Keratinocyte (primary cell): ENCODE measurements at regions not wholly inside any gene's neighbourhood (a gene's known extent, or its start where the extent isn't known, plus 50 kb on each side); places are given as distances from the start of the nearest gene placed in this dataset.

Experiments used
- DNase-seq: peaks from one replicate; pipeline ENCODE4 v3.0.0-alpha.2; 2011; ENCODE audit warnings: low read depth, missing footprints, low spot score
- FAIRE-seq: peaks from 2 replicates; lab custom pipeline; 2011; peaks lifted over from hg19 to GRCh38; lab: Jason Lieb, UNC
- H2AFZ ChIP-seq: 2 replicates; pipeline ENCODE4 v1.6.0; 2012; ENCODE audit warnings: low read length, control low read depth, inconsistent platforms; ENCODE audit not compliant: control insufficient read depth
- H3K27ac ChIP-seq: 2 replicates; pipeline ENCODE4 v1.5.1; 2011; ENCODE audit warnings: low read length; ENCODE audit not compliant: control insufficient read depth, insufficient read depth
- H3K27me3 ChIP-seq: 3 replicates; pipeline ENCODE4 v1.6.0; 2011; ENCODE audit warnings: low read length; ENCODE audit not compliant: control insufficient read depth, insufficient read depth; ENCODE audit errors: extremely low read depth
- H3K36me3 ChIP-seq, 2 experiments: 2 replicates in 1 of 2; 3 replicates in 1 of 2; pipeline ENCODE4 v1.5.1; 2011; ENCODE audit warnings: low read length in 2 of 2, mild to moderate bottlenecking in 1 of 2; ENCODE audit not compliant: control insufficient read depth in 2 of 2, insufficient read depth in 2 of 2; ENCODE audit errors: extremely low read depth in 1 of 2
- H3K4me1 ChIP-seq: 3 replicates; pipeline ENCODE4 v1.5.1; 2011; ENCODE audit warnings: low read length; ENCODE audit not compliant: control insufficient read depth, insufficient read depth; ENCODE audit errors: extremely low read depth
- H3K4me2 ChIP-seq: 3 replicates; pipeline ENCODE4 v1.6.0; 2011; ENCODE audit warnings: low read depth, low read length; ENCODE audit not compliant: control insufficient read depth, insufficient read depth; ENCODE audit errors: extremely low read depth
- H3K4me3 ChIP-seq, 3 experiments: fragments of 200-600 bp in 1 of 3; sonication (generic) in 1 of 3; 2 replicates in 2 of 3; 3 replicates in 1 of 3; pipeline ENCODE4 v1.5.1; 2011 to 2016; ENCODE audit warnings: low read length in 3 of 3, mild to moderate bottlenecking in 3 of 3, control low read depth in 2 of 3, inconsistent platforms in 1 of 3, low read depth in 1 of 3, mixed read lengths in 1 of 3, mixed run types in 1 of 3, moderate library complexity in 1 of 3; ENCODE audit not compliant: control insufficient read depth in 2 of 3, insufficient read depth in 2 of 3; ENCODE audit errors: extremely low read depth in 1 of 3
- H3K79me2 ChIP-seq: 2 replicates; pipeline ENCODE4 v1.6.0; 2012; ENCODE audit warnings: low read length; ENCODE audit not compliant: control insufficient read depth, insufficient read depth
- H3K9ac ChIP-seq: 3 replicates; pipeline ENCODE4 v1.6.0; 2011; ENCODE audit warnings: low read length; ENCODE audit not compliant: control insufficient read depth, insufficient read depth; ENCODE audit errors: extremely low read depth
- H3K9me1 ChIP-seq: 3 replicates; pipeline ENCODE4 v1.6.0; 2011; ENCODE audit warnings: low read length; ENCODE audit not compliant: control insufficient read depth, insufficient read depth; ENCODE audit errors: extremely low read depth
- H3K9me3 ChIP-seq: 2 replicates; pipeline ENCODE4 v1.5.1; 2012; ENCODE audit warnings: low read depth, low read length; ENCODE audit not compliant: control insufficient read depth
- H4K20me1 ChIP-seq: 3 replicates; pipeline ENCODE4 v1.6.0; 2011; ENCODE audit warnings: low read length; ENCODE audit not compliant: control insufficient read depth, insufficient read depth; ENCODE audit errors: extremely low read depth
- CTCF ChIP-seq, 3 experiments: IDR thresholded peaks in 1 of 3; conservative IDR thresholded peaks in 1 of 3; optimal IDR thresholded peaks in 1 of 3; 2 replicates in 2 of 3; 3 replicates in 1 of 3; pipeline versions ENCODE3 to v1.5.1; 2011; ENCODE audit warnings: low read length in 3 of 3, mild to moderate bottlenecking in 3 of 3, moderate library complexity in 2 of 3, control low read depth in 1 of 3, inconsistent platforms in 1 of 3; ENCODE audit not compliant: insufficient read depth in 2 of 3; ENCODE audit errors: extremely low read depth in 1 of 3
- EZH2 ChIP-seq: IDR thresholded peaks from one replicate; pipeline ENCODE4 v1.6.1; 2012; ENCODE audit warnings: inconsistent platforms, mild to moderate bottlenecking, low read length, moderate library complexity
- dilution Hi-C: fragments of 300-500 bp; cut with MboI; formaldehyde crosslinking; loops from one replicate; pipeline ENCODE4 v1.7.0; 2020; ENCODE audit warnings: low sequenced_read_pairs; ENCODE audit not compliant: extremely low pct_ligation_motif_present

GRCh38 chr1:81029266-81029665 is 771.5 kb upstream of the ADGRL2 start:
- no peak overlapping the region for H3K27ac ChIP-seq
- H4K20me1 ChIP-seq = no peaks in the 10 kb centered on the region
- H2AFZ ChIP-seq = no peak overlapping the region
- no peak overlapping the region for H3K4me2 ChIP-seq
- FAIRE-seq (no peak), DNase-seq (no peak)
- no peaks in the 10 kb centered on the region for H3K27me3 ChIP-seq
- H3K4me1 ChIP-seq = no peaks in the 10 kb centered on the region
- H3K9me1 ChIP-seq = no peaks in the 10 kb centered on the region
- dilution Hi-C loops = no loop called here
- no peaks in the 10 kb centered on the region for H3K9me3 ChIP-seq
- H3K79me2 ChIP-seq = no peaks in the 10 kb centered on the region
- TF ChIP-seq CTCF (optimal IDR thresholded peaks at IDR 0.05 in 1 of 3, IDR thresholded peaks at IDR 0.05 in 1 of 3, conservative IDR thresholded peaks at IDR 0.05 in 1 of 3; ENCODE audit: extremely low read depth in 1 of 3, insufficient read depth in 2 of 3, low read length in 3 of 3) (no peak), EZH2 (no peak)
- H3K36me3 ChIP-seq = no peaks in the 10 kb centered on the region
- no peak overlapping the region for H3K9ac ChIP-seq
- H3K4me3 ChIP-seq = no peak overlapping the region

GRCh38 chr1:81023187-81023724 is 777.5 kb upstream of the ADGRL2 start:
- Histone ChIP-seq H3K4me1 (no peaks in the 10 kb centered on the region), H3K4me2 (no peak overlapping the region), H3K4me3 (no peak overlapping the region), H3K79me2 (no peaks in the 10 kb centered on the region), H3K27me3 (no peaks in the 10 kb centered on the region), H4K20me1 (no peaks in the 10 kb centered on the region), H3K9ac (no peak overlapping the region), H3K9me1 (no peaks in the 10 kb centered on the region), H3K36me3 (no peaks in the 10 kb centered on the region), H3K27ac (no peak overlapping the region), H2AFZ (no peak overlapping the region), H3K9me3 (no peaks in the 10 kb centered on the region)
- no peak for TF ChIP-seq CTCF (optimal IDR thresholded peaks at IDR 0.05 in 1 of 3, IDR thresholded peaks at IDR 0.05 in 1 of 3, conservative IDR thresholded peaks at IDR 0.05 in 1 of 3; ENCODE audit: extremely low read depth in 1 of 3, insufficient read depth in 2 of 3, low read length in 3 of 3)
- DNase-seq (no peak), FAIRE-seq (no peak)
- dilution Hi-C loops = no loop called here
